22Rv1 (cell line): ENCODE measurements at regions not wholly inside any gene's neighbourhood (a gene's known extent, or its start where the extent isn't known, plus 50 kb on each side); places are given as distances from the start of the nearest gene placed in this dataset.

Experiments
- H3K27ac ChIP-seq: fragments of 450-650 bp; 2 replicates; pipeline ENCODE4 v1.5.1; 2017
- ZFX ChIP-seq: fragments of 450-650 bp; IDR thresholded peaks from 2 replicates; pipeline ENCODE4 v1.6.1; 2017; ENCODE audit warnings: antibody characterized with exemption, borderline replicate concordance
- TF ChIP-seq, protein P1 (sequence below): fragments of 450-650 bp; IDR thresholded peaks from 2 replicates; pipeline ENCODE4 v1.5.1; 2017; ENCODE audit warnings: mild to moderate bottlenecking

DNA sequence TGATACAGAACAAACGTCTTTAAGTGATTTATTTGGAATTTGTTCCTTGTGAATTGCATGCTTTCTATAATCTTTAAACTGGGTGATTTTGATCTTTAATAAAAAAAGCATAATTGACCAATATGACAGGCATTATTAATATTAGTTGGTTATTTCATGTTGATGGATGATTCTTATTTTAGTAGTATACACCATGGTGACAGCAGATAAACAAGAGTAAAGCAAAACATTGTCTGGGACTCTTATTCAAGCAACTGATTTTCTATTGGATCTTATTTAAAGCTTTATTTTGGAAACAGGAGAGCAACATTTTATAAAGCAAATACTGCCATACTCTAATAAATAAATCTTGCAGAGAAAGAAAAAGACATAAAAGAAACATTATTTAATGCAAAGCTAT lies 591.4 kb upstream of the GNPDA2 start:
- TF ChIP-seq, protein P1, sequence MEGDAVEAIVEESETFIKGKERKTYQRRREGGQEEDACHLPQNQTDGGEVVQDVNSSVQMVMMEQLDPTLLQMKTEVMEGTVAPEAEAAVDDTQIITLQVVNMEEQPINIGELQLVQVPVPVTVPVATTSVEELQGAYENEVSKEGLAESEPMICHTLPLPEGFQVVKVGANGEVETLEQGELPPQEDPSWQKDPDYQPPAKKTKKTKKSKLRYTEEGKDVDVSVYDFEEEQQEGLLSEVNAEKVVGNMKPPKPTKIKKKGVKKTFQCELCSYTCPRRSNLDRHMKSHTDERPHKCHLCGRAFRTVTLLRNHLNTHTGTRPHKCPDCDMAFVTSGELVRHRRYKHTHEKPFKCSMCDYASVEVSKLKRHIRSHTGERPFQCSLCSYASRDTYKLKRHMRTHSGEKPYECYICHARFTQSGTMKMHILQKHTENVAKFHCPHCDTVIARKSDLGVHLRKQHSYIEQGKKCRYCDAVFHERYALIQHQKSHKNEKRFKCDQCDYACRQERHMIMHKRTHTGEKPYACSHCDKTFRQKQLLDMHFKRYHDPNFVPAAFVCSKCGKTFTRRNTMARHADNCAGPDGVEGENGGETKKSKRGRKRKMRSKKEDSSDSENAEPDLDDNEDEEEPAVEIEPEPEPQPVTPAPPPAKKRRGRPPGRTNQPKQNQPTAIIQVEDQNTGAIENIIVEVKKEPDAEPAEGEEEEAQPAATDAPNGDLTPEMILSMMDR, result no peak
- TF ChIP-seq ZFX, result no peak
- H3K27ac ChIP-seq, result no peak overlapping the region

DNA sequence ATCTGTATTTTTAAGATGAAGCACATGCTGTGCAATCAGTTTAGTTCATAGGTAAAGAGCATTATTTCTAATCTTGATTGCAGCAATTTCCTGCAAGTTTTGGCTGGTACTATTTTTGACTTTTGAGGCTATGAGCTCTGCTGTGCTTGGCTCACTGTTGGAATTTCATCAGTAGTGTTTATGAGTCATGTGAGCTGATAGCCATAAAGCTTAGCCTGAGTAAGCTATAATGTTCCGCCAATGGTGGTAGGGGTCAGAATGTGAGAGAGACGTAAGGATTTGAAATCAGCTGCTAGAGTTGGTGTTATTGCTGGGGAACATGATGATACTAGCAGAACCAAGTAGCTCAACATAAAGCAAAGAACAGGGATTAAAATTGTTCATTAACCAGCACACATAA lies 590.9 kb upstream of the GNPDA2 start:
- no peak overlapping the region for H3K27ac ChIP-seq
- no peak for TF ChIP-seq ZFX
- TF ChIP-seq, protein P1, result no peak

DNA sequence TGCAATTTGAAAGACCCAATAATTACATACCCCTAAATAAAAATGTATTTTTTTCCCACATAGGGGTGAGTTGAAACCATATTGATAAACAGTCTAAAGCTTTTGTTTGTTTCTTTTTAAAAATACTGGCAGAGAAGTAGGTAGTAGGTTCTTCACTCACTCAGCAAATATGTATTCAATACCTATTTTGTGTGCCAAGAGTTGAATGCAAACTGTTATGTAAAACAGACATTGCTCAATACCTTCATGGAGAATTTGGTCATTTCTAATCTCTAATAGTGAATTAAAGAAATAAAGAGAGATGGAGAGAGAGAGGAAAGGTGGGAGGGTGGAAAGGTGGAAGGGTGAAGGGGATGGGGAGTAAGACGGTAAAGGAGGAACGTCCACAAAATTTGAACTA lies 589.9 kb upstream of the GNPDA2 start:
- no peak overlapping the region for H3K27ac ChIP-seq
- TF ChIP-seq, protein P1, result no peak
- no peak for TF ChIP-seq ZFX

DNA sequence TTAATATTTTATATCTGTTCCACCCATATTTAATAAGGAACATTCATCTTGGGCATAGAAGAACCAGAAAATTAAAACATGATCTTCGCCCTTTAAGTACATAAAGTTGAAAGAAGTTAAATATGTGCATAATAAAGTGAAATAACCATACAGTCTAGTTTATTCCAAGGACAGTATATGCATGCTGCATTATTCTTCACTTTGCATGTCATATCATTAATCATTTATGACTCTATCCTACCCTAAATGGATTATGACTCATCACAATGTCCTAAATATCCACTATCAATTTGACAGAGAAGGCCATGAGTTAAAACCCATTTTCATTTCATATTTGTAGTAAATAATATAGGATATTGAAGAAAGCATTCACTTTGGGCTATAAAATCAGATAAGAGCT lies 576.5 kb upstream of the GNPDA2 start:
- TF ChIP-seq, protein P1, result no peak
- TF ChIP-seq ZFX, result no peak

DNA sequence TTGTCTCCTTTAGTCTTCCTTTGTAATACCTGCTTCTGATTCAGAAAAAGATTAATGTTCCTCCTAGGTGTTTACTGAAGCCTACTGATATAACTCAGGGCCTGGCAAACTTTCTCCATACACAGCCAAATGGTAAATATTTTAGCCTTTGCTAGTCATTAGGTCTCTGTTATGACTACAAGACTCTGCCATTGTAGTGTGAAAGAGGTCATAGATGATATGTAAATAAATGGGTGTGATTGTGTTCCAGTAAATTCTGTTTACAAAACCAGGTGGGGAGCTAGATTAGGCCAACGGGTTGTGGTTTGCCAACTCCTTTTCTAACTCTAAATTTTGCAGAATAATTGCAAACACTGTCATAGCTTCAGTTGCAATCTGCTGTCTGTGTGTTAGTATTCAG lies 568.1 kb upstream of the GNPDA2 start:
- TF ChIP-seq, protein P1, result no peak
- TF ChIP-seq ZFX, result no peak
- no peak overlapping the region for H3K27ac ChIP-seq

More for the DNA sequence above, 576.5 kb upstream of the GNPDA2 start:
- H3K27ac ChIP-seq, result no peak overlapping the region

DNA sequence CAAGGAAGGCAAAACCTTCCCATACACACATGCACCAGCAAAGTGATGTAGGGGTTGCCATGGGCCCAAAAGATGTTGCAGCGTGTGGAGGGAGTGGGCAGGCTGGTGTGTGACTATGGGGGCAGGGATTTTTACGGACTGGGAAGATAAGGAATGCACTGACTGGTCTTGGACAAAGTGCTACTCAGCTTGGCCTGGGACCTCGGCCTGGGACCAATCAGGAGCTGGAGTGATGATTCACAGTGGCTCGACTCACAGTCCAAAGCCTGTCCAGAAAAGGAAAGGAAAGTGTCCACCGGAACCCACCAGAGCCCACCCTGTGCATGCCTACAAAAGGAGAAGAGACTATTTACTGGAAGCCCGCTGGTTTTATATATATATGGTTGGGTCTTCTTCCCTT lies 567.0 kb upstream of the GNPDA2 start:
- TF ChIP-seq, protein P1, result no peak
- TF ChIP-seq ZFX, result no peak
- no peak overlapping the region for H3K27ac ChIP-seq

DNA sequence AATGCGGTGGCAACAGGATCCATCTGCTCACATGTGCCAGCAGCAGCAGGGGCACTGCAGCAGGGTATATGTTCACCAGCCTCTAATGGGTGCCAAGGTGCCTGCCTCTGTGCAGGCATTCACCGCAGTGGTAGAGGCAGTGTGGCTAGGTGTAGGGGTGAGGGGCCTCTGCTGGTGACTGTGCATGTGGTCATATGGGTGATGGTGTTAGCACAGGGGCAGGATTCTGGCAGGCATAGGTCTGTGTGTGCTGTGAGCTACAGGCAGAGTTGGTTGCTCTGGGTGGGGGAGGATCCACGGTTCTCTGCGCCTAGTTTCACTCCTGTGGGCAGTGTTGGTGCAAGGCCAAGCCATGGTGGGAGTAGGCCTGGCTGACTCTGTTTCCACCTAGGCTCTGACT lies 566.5 kb upstream of the GNPDA2 start:
- TF ChIP-seq, protein P1, result no peak
- TF ChIP-seq ZFX, result no peak
- no peak overlapping the region for H3K27ac ChIP-seq
